ENCODE measurements at regions not wholly inside any gene's neighbourhood (a gene's known extent, or its start where the extent isn't known, plus 50 kb on each side); places are given as distances from the start of the nearest gene placed in this dataset.

- H3K4me2 ChIP-seq (ENCODE audit: low read length) = no peak overlapping the region
- H3K27me3 ChIP-seq (ENCODE audit: control insufficient read depth, low read length) = no peaks in the 10 kb centered on the region
- H3K4me3 ChIP-seq (ENCODE audit: low read length) = no peak overlapping the region
- TF ChIP-seq CTCF (IDR thresholded peaks at IDR 0.05; ENCODE audit: low read depth, low read length, poor library complexity, severe bottlenecking) = no peak
- no peak for TF ChIP-seq EZH2phosphoT487 (IDR thresholded peaks at IDR 0.05; ENCODE audit: borderline replicate concordance, low read length)
- H3K79me2 ChIP-seq (ENCODE audit: control insufficient read depth, low read length) = no peaks in the 10 kb centered on the region
- no peaks in the 10 kb centered on the region for H3F3A ChIP-seq (ENCODE audit: control insufficient read depth, insufficient read depth)
- no peaks in the 10 kb centered on the region for H3K4me1 ChIP-seq (ENCODE audit: control insufficient read depth, low read length)
- no peaks in the 10 kb centered on the region for H3K9me2 ChIP-seq (replicated peaks; ENCODE audit: control insufficient read depth, low read length)
- H3K27ac ChIP-seq (ENCODE audit: low read depth, low read length) = no peak overlapping the region
- no peaks in the 10 kb centered on the region for H3K9me3 ChIP-seq (ENCODE audit: control insufficient read depth, insufficient read depth, low read length)
- H3K36me3 ChIP-seq (ENCODE audit: control insufficient read depth, low read length) = no peaks in the 10 kb centered on the region
- no peaks in the 10 kb centered on the region for H4K20me1 ChIP-seq (ENCODE audit: control insufficient read depth, insufficient read depth, low read depth, low read length)
Observed at GRCh38 chr18:78459668-78460067, 520.0 kb upstream of the SALL3 start.

- no peak for TF ChIP-seq CTCF (IDR thresholded peaks at IDR 0.05; ENCODE audit: low read depth, low read length, poor library complexity, severe bottlenecking)
- TF ChIP-seq EZH2phosphoT487 (IDR thresholded peaks at IDR 0.05; ENCODE audit: borderline replicate concordance, low read length) = no peak
- H4K20me1 ChIP-seq (ENCODE audit: control insufficient read depth, insufficient read depth, low read depth, low read length) = no peaks in the 10 kb centered on the region
- no peak overlapping the region for H3K27ac ChIP-seq (ENCODE audit: low read depth, low read length)
- no peaks in the 10 kb centered on the region for H3K27me3 ChIP-seq (ENCODE audit: control insufficient read depth, low read length)
- H3K79me2 ChIP-seq (ENCODE audit: control insufficient read depth, low read length) = no peaks in the 10 kb centered on the region
- no peak overlapping the region for H3K4me2 ChIP-seq (ENCODE audit: low read length)
- no peaks in the 10 kb centered on the region for H3K36me3 ChIP-seq (ENCODE audit: control insufficient read depth, low read length)
- H3K4me3 ChIP-seq (ENCODE audit: low read length) = no peak overlapping the region
- H3K9me2 ChIP-seq (replicated peaks; ENCODE audit: control insufficient read depth, low read length) = no peaks in the 10 kb centered on the region
- H3F3A ChIP-seq (ENCODE audit: control insufficient read depth, insufficient read depth) = no peaks in the 10 kb centered on the region
- no peaks in the 10 kb centered on the region for H3K4me1 ChIP-seq (ENCODE audit: control insufficient read depth, low read length)
- H3K9me3 ChIP-seq (ENCODE audit: control insufficient read depth, insufficient read depth, low read length) = no peaks in the 10 kb centered on the region
Observed at GRCh38 chr18:78460558-78460957, 519.1 kb upstream of the SALL3 start.

GRCh38 chr18:78473563-78473962 is 506.1 kb upstream of the SALL3 start:
- Histone ChIP-seq H3K27ac (ENCODE audit: low read depth, low read length) (no peak overlapping the region), H3F3A (ENCODE audit: control insufficient read depth, insufficient read depth) (no peaks in the 10 kb centered on the region), H3K4me3 (ENCODE audit: low read length) (no peak overlapping the region), H3K4me1 (ENCODE audit: control insufficient read depth, low read length) (no peaks in the 10 kb centered on the region), H3K9me2 (replicated peaks; ENCODE audit: control insufficient read depth, low read length) (no peaks in the 10 kb centered on the region), H3K79me2 (ENCODE audit: control insufficient read depth, low read length) (no peaks in the 10 kb centered on the region), H3K27me3 (ENCODE audit: control insufficient read depth, low read length) (no peaks in the 10 kb centered on the region), H3K4me2 (ENCODE audit: low read length) (no peak overlapping the region), H4K20me1 (ENCODE audit: control insufficient read depth, insufficient read depth, low read depth, low read length) (no peaks in the 10 kb centered on the region), H3K9me3 (ENCODE audit: control insufficient read depth, insufficient read depth, low read length) (peaks cover 10% of the 10 kb centered on the region; the same call in 1 of the 2 replicates), H3K36me3 (ENCODE audit: control insufficient read depth, low read length) (no peaks in the 10 kb centered on the region)
- no peak for TF ChIP-seq EZH2phosphoT487 (IDR thresholded peaks at IDR 0.05; ENCODE audit: borderline replicate concordance, low read length)
- TF ChIP-seq CTCF (IDR thresholded peaks at IDR 0.05; ENCODE audit: low read depth, low read length, poor library complexity, severe bottlenecking) = no peak

- no peaks in the 10 kb centered on the region for H4K20me1 ChIP-seq (ENCODE audit: control insufficient read depth, insufficient read depth, low read depth, low read length)
Observed at GRCh38 chr18:78477840-78478239, 501.8 kb upstream of the SALL3 start.

More at GRCh38 chr18:78477840-78478239, 501.8 kb upstream of the SALL3 start:
- Histone ChIP-seq H3K27me3 (ENCODE audit: control insufficient read depth, low read length) (no peaks in the 10 kb centered on the region), H3K4me1 (ENCODE audit: control insufficient read depth, low read length) (no peaks in the 10 kb centered on the region), H3F3A (ENCODE audit: control insufficient read depth, insufficient read depth) (no peaks in the 10 kb centered on the region), H3K9me3 (ENCODE audit: control insufficient read depth, insufficient read depth, low read length) (peaks cover 10% of the 10 kb centered on the region; the same call in 1 of the 2 replicates), H3K4me3 (ENCODE audit: low read length) (no peak overlapping the region), H3K4me2 (ENCODE audit: low read length) (no peak overlapping the region), H3K36me3 (ENCODE audit: control insufficient read depth, low read length) (no peaks in the 10 kb centered on the region), H3K27ac (ENCODE audit: low read depth, low read length) (no peak overlapping the region), H3K9me2 (replicated peaks; ENCODE audit: control insufficient read depth, low read length) (no peaks in the 10 kb centered on the region), H3K79me2 (ENCODE audit: control insufficient read depth, low read length) (no peaks in the 10 kb centered on the region)
- TF ChIP-seq EZH2phosphoT487 (IDR thresholded peaks at IDR 0.05; ENCODE audit: borderline replicate concordance, low read length) (no peak), CTCF (IDR thresholded peaks at IDR 0.05; ENCODE audit: low read depth, low read length, poor library complexity, severe bottlenecking) (no peak)
